Spleen (tissue), 11 donors: ENCODE measurements at regions not wholly inside any gene's neighbourhood (a gene's known extent, or its start where the extent isn't known, plus 50 kb on each side); places are given as distances from the start of the nearest gene placed in this dataset.

Experiments used
- DNase-seq: peaks from one replicate; pipeline ENCODE4 v3.0.0-alpha.2; 2020
- H3K27ac ChIP-seq, 8 donors: fragments of 200-600 bp; sonication (generic) in 7 of 8; 1 replicate in 4 of 8; 2 replicates in 4 of 8; pipeline versions ENCODE4 v1.5.0 to v1.8.0; 2016 to 2021; ENCODE audit warnings: inconsistent platforms in 4 of 8, mild to moderate bottlenecking in 4 of 8, moderate library complexity in 1 of 8
- H3K27me3 ChIP-seq, 7 donors: fragments of 200-600 bp; sonication (generic) in 6 of 7; replicated peaks in 1 of 7; 1 replicate in 4 of 7; 2 replicates in 3 of 7; pipeline versions ENCODE4 v1.5.0 to v1.8.0; 2016 to 2021; ENCODE audit warnings: inconsistent platforms in 3 of 7, mild to moderate bottlenecking in 1 of 7
- H3K36me3 ChIP-seq, 6 donors: fragments of 200-600 bp; sonication (generic) in 5 of 6; 1 replicate in 4 of 6; 2 replicates in 2 of 6; pipeline versions ENCODE4 v1.5.0 to v1.8.0; 2016 to 2021; ENCODE audit warnings: inconsistent platforms in 2 of 6
- H3K4me1 ChIP-seq, 6 donors: fragments of 200-600 bp; sonication (generic) in 5 of 6; 1 replicate in 3 of 6; 2 replicates in 3 of 6; pipeline versions ENCODE4 v1.5.0 to v1.8.0; 2016 to 2021; ENCODE audit warnings: inconsistent platforms in 3 of 6
- H3K4me3 ChIP-seq, 8 donors: fragments of 200-600 bp; sonication (generic) in 7 of 8; 1 replicate in 4 of 8; 2 replicates in 4 of 8; pipeline versions ENCODE4 v1.5.0 to v1.8.0; 2016 to 2021; ENCODE audit warnings: inconsistent platforms in 4 of 8, mild to moderate bottlenecking in 4 of 8, moderate library complexity in 2 of 8
- H3K9me3 ChIP-seq, 8 donors: fragments of 200-600 bp; sonication (generic) in 7 of 8; 1 replicate in 4 of 8; 2 replicates in 4 of 8; pipeline versions ENCODE4 v1.5.0 to v1.8.0; 2016 to 2021; ENCODE audit warnings: inconsistent platforms in 4 of 8
- CTCF ChIP-seq, 11 experiments: fragments of 200-600 bp in 7 of 11; fragments of 450-650 bp in 4 of 11; sonication (generic) in 4 of 11; IDR thresholded peaks in 8 of 11; conservative IDR thresholded peaks in 3 of 11; 1 replicate in 7 of 11; 2 replicates in 4 of 11; pipeline versions ENCODE4 v1.4.0 to v1.8.0; 2016 to 2021; ENCODE audit warnings: antibody characterized with exemption in 11 of 11, inconsistent platforms in 4 of 11, mild to moderate bottlenecking in 1 of 11
- POLR2A ChIP-seq, 3 donors: fragments of 450-650 bp; IDR thresholded peaks; one replicate each; pipeline ENCODE4 v1.5.1; 2017; ENCODE audit warnings: antibody characterized with exemption in 3 of 3, mild to moderate bottlenecking in 1 of 3
- POLR2AphosphoS5 ChIP-seq, 3 donors: sonication (generic); formaldehyde crosslinking; IDR thresholded peaks; one replicate each; pipeline ENCODE4 v1.5.1; 2017; ENCODE audit warnings: antibody characterized with exemption in 3 of 3
- WGBS, 5 donors: extraction: QIAGEN DNeasy Blood & Tissue Kit in 3 of 5; methylation state at CpG; one replicate each; pipeline versions ENCODE4 v1.1.5 to v1.1.7; 2013 to 2018; 5-methylcytosine and 5-hydroxymethylcytosine counted together
- intact Hi-C: fragments of 100-400 bp; cut with DNase I; formaldehyde crosslinking; loops from one replicate; pipeline ENCODE4 v1.15.0; 2023; ENCODE audit warnings: low total_unique reads
- donor health status: healthy with polysubstance abuse.
- donor health status: DM: no; HTN: no; CAD: no; lungs with moderate emphysema.
- donor health status: DM: no; HTN: no; CAD: no.
- donor health status: Bipolar disorder and iron deficiency.
- donor health status: healthy.
- donor health status: DM: no; HTN: no; CAD: no.
- donor health status: DM: yes; HTN: yes; CAD: no.

- no peaks in the 10 kb centered on the region for H3K4me1 ChIP-seq
- H3K36me3 ChIP-seq = peaks cover 0 to 38% (median 0%) of the 10 kb centered on the region in 6 donors
- H3K27me3 ChIP-seq = no peaks in the 10 kb centered on the region
- no peak overlapping the region for H3K4me3 ChIP-seq
- intact Hi-C loops = no loop called here
- WGBS, 5 donors = 87 to 98% (median 94%) methylated on average over 3 of the region's 3 CpGs
- peaks cover 0 to 26% (median 17%) of the 10 kb centered on the region in 8 donors for H3K9me3 ChIP-seq
- no peak for DNase-seq
- no peak overlapping the region for H3K27ac ChIP-seq
- TF ChIP-seq POLR2AphosphoS5 (IDR thresholded peaks at IDR 0.05) = no peak
- TF ChIP-seq CTCF (IDR thresholded peaks at IDR 0.05 in 8 of 11, conservative IDR thresholded peaks at IDR 0.05 in 3 of 11) = no peak
- TF ChIP-seq POLR2A (IDR thresholded peaks at IDR 0.05) = no peak
Measured at GRCh38 chr1:119191325-119191724, 50.9 kb upstream of the WARS2 start.

DNA sequence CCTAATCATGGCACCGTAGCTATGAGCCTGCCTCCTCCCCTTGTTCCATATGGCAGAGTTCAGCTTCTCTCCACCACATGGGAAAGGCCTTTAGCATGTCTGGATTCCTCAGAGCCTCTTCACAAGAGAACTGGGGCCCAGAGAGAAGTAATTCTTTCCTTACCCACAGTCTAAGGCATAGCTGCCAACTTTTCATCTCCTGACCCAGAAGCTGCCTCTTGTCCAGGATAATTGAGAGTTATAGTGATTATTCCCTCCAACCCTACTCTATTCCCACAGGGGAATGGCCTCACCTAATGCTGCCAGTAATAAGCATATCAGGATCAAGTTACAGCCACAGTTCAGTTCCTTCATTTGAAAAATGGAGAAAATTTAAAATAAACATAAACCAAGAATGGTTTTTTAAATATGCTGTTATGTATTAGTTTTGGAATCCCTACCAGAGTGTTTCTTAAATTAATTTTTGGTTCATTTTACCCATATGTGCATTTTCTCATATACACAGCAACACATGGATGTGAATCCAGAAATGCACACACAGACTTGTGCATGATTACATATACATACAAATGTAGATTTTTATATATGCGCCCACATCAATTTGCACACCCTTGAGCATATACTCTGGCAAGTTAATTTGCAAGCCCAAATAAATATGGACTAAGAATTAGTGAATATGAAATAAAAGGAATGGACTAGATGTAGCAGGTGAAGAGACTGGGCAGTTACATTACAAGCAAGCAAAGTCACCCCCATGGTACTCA is 63.9 kb upstream of the WARS2 start:
- no peaks in the 10 kb centered on the region for H3K36me3 ChIP-seq
- no peak for DNase-seq
- H3K4me3 ChIP-seq = no peak overlapping the region
- intact Hi-C loops = no loop called here
- no peaks in the 10 kb centered on the region for H3K4me1 ChIP-seq
- WGBS, 5 donors = 93 to 99% (median 95%) methylated on average over 2 of the region's 2 CpGs
- no peaks in the 10 kb centered on the region for H3K27me3 ChIP-seq
- no peak overlapping the region for H3K27ac ChIP-seq
- TF ChIP-seq POLR2A (IDR thresholded peaks at IDR 0.05) (no peak), CTCF (IDR thresholded peaks at IDR 0.05 in 8 of 11, conservative IDR thresholded peaks at IDR 0.05 in 3 of 11) (no peak), POLR2AphosphoS5 (IDR thresholded peaks at IDR 0.05) (no peak)
- peaks cover 2 to 24% (median 15%) of the 10 kb centered on the region in 8 donors for H3K9me3 ChIP-seq

GRCh38 chr1:119204961-119205357 is 64.5 kb upstream of the WARS2 start:
- H3K4me1 ChIP-seq = no peaks in the 10 kb centered on the region
- peaks cover 0 to 18% (median 10%) of the 10 kb centered on the region in 8 donors for H3K9me3 ChIP-seq
- 73 to 100% (median 84%) methylated on average over 1 of the region's 1 CpG for WGBS, 5 donors
- H3K36me3 ChIP-seq = no peaks in the 10 kb centered on the region
- no peak overlapping the region for H3K27ac ChIP-seq
- no peak overlapping the region for H3K4me3 ChIP-seq
- DNase-seq = no peak
- intact Hi-C loops = no loop called here
- H3K27me3 ChIP-seq = no peaks in the 10 kb centered on the region
- TF ChIP-seq CTCF (IDR thresholded peaks at IDR 0.05 in 8 of 11, conservative IDR thresholded peaks at IDR 0.05 in 3 of 11) (no peak), POLR2AphosphoS5 (IDR thresholded peaks at IDR 0.05) (no peak), POLR2A (IDR thresholded peaks at IDR 0.05) (no peak)

DNA sequence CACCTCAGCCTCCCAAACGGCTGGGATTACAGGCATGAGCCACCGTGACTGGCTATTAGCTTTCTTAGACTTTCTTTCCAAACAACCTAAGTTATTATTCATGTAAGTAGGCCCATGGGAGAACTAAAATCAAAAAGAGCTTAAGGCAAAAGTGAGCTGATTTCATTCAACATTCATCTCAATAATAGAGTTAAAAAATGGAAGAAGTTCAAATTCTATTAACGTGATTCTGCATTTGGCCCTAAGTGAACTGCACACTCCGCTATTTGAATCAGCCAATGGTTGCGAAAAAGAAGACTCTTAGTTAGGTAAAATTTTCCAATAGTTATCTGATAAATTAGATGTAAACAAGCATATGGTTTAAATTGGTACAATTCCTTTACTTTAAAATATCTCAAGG is 68.6 kb upstream of the WARS2 start:
- no peak overlapping the region for H3K4me3 ChIP-seq
- H3K4me1 ChIP-seq = no peaks in the 10 kb centered on the region
- no peak overlapping the region for H3K27ac ChIP-seq
- intact Hi-C loops = no loop called here
- DNase-seq = no peak
- peaks cover 0 to 6% (median 0%) of the 10 kb centered on the region in 8 donors for H3K9me3 ChIP-seq
- no peaks in the 10 kb centered on the region for H3K27me3 ChIP-seq
- TF ChIP-seq POLR2AphosphoS5 (IDR thresholded peaks at IDR 0.05) (no peak), CTCF (IDR thresholded peaks at IDR 0.05 in 8 of 11, conservative IDR thresholded peaks at IDR 0.05 in 3 of 11) (no peak), POLR2A (IDR thresholded peaks at IDR 0.05) (no peak)
- no peaks in the 10 kb centered on the region for H3K36me3 ChIP-seq
- 95 to 96% (median 96%) methylated on average over 5 of the region's 5 CpGs for WGBS, 5 donors
